ENCODE measurements at regions not wholly inside any gene's neighbourhood (a gene's known extent, or its start where the extent isn't known, plus 50 kb on each side); places are given as distances from the start of the nearest gene placed in this dataset.

- Histone ChIP-seq H3K36me3 (ENCODE audit: control insufficient read depth, insufficient read depth, low read length) (no peaks in the 10 kb centered on the region), H3K4me1 (ENCODE audit: control insufficient read depth, insufficient read depth, low read length) (no peaks in the 10 kb centered on the region), H3K27ac (ENCODE audit: low read length) (no peak overlapping the region), H3K4me3 (ENCODE audit: low read length) (no peak overlapping the region), H3K9me3 (ENCODE audit: control insufficient read depth, low read depth, low read length) (no peaks in the 10 kb centered on the region), H3K27me3 (ENCODE audit: control insufficient read depth, insufficient read depth, low read length) (no peaks in the 10 kb centered on the region)
- DNase-seq = no peak
- no CpG with 5 or more reads among the region's 2 CpGs for WGBS (ENCODE audit: insufficient coverage, low lambda C conversion rate)
Observed at GRCh38 chr2:126449677-126450076, 206.3 kb upstream of the GYPC start.

- Histone ChIP-seq H3K27me3 (ENCODE audit: control insufficient read depth, insufficient read depth, low read length) (no peaks in the 10 kb centered on the region), H3K4me1 (ENCODE audit: control insufficient read depth, insufficient read depth, low read length) (no peaks in the 10 kb centered on the region), H3K27ac (ENCODE audit: low read length) (no peak overlapping the region), H3K36me3 (ENCODE audit: control insufficient read depth, insufficient read depth, low read length) (no peaks in the 10 kb centered on the region), H3K9me3 (ENCODE audit: control insufficient read depth, low read depth, low read length) (no peaks in the 10 kb centered on the region), H3K4me3 (ENCODE audit: low read length) (no peak overlapping the region)
- WGBS (ENCODE audit: insufficient coverage, low lambda C conversion rate) = 83% methylated on average over 5 of the region's 8 CpGs
- no peak for DNase-seq
Observed at GRCh38 chr2:126463892-126464674, 191.9 kb upstream of the GYPC start.

GRCh38 chr2:126467367-126468054 is 188.4 kb upstream of the GYPC start:
- H3K4me3 ChIP-seq (ENCODE audit: low read length) = no peak overlapping the region
- no peaks in the 10 kb centered on the region for H3K27me3 ChIP-seq (ENCODE audit: control insufficient read depth, insufficient read depth, low read length)
- 100% methylated on average over 1 of the region's 6 CpGs for WGBS (ENCODE audit: insufficient coverage, low lambda C conversion rate)
- no peak overlapping the region for H3K27ac ChIP-seq (ENCODE audit: low read length)
- no peaks in the 10 kb centered on the region for H3K36me3 ChIP-seq (ENCODE audit: control insufficient read depth, insufficient read depth, low read length)
- no peaks in the 10 kb centered on the region for H3K9me3 ChIP-seq (ENCODE audit: control insufficient read depth, low read depth, low read length)
- H3K4me1 ChIP-seq (ENCODE audit: control insufficient read depth, insufficient read depth, low read length) = no peaks in the 10 kb centered on the region
- DNase-seq = no peak

- no peaks in the 10 kb centered on the region for H3K4me1 ChIP-seq (ENCODE audit: control insufficient read depth, insufficient read depth, low read length)
- no peak for DNase-seq
- no peak overlapping the region for H3K27ac ChIP-seq (ENCODE audit: low read length)
- H3K4me3 ChIP-seq (ENCODE audit: low read length) = no peak overlapping the region
- H3K27me3 ChIP-seq (ENCODE audit: control insufficient read depth, insufficient read depth, low read length) = no peaks in the 10 kb centered on the region
- no peaks in the 10 kb centered on the region for H3K9me3 ChIP-seq (ENCODE audit: control insufficient read depth, low read depth, low read length)
- H3K36me3 ChIP-seq (ENCODE audit: control insufficient read depth, insufficient read depth, low read length) = no peaks in the 10 kb centered on the region
- no CpG with 5 or more reads among the region's 3 CpGs for WGBS (ENCODE audit: insufficient coverage, low lambda C conversion rate)
Observed at GRCh38 chr2:126475031-126475430, 180.9 kb upstream of the GYPC start.

- no peaks in the 10 kb centered on the region for H3K27me3 ChIP-seq (ENCODE audit: control insufficient read depth, insufficient read depth, low read length)
- DNase-seq = no peak
- no peak overlapping the region for H3K4me3 ChIP-seq (ENCODE audit: low read length)
- no peaks in the 10 kb centered on the region for H3K36me3 ChIP-seq (ENCODE audit: control insufficient read depth, insufficient read depth, low read length)
- H3K9me3 ChIP-seq (ENCODE audit: control insufficient read depth, low read depth, low read length) = no peaks in the 10 kb centered on the region
- no peaks in the 10 kb centered on the region for H3K4me1 ChIP-seq (ENCODE audit: control insufficient read depth, insufficient read depth, low read length)
- no peak overlapping the region for H3K27ac ChIP-seq (ENCODE audit: low read length)
- WGBS (ENCODE audit: insufficient coverage, low lambda C conversion rate) = 88% methylated on average over 1 of the region's 5 CpGs
Observed at GRCh38 chr2:126476691-126477090, 179.3 kb upstream of the GYPC start.

- no peak overlapping the region for H3K4me3 ChIP-seq (ENCODE audit: low read length)
- no peaks in the 10 kb centered on the region for H3K27me3 ChIP-seq (ENCODE audit: control insufficient read depth, insufficient read depth, low read length)
- H3K4me1 ChIP-seq (ENCODE audit: control insufficient read depth, insufficient read depth, low read length) = no peaks in the 10 kb centered on the region
- 92% methylated on average over 2 of the region's 2 CpGs for WGBS (ENCODE audit: insufficient coverage, low lambda C conversion rate)
- H3K36me3 ChIP-seq (ENCODE audit: control insufficient read depth, insufficient read depth, low read length) = no peaks in the 10 kb centered on the region
- H3K9me3 ChIP-seq (ENCODE audit: control insufficient read depth, low read depth, low read length) = no peaks in the 10 kb centered on the region
- no peak for DNase-seq
- no peak overlapping the region for H3K27ac ChIP-seq (ENCODE audit: low read length)
Observed at GRCh38 chr2:126480033-126480432, 175.9 kb upstream of the GYPC start.

- H3K4me1 ChIP-seq (ENCODE audit: control insufficient read depth, insufficient read depth, low read length) = no peaks in the 10 kb centered on the region
- no peak for DNase-seq
- H3K27ac ChIP-seq (ENCODE audit: low read length) = no peak overlapping the region
- no CpG with 5 or more reads among the region's 19 CpGs for WGBS (ENCODE audit: insufficient coverage, low lambda C conversion rate)
- H3K36me3 ChIP-seq (ENCODE audit: control insufficient read depth, insufficient read depth, low read length) = no peaks in the 10 kb centered on the region
- no peaks in the 10 kb centered on the region for H3K9me3 ChIP-seq (ENCODE audit: control insufficient read depth, low read depth, low read length)
- no peaks in the 10 kb centered on the region for H3K27me3 ChIP-seq (ENCODE audit: control insufficient read depth, insufficient read depth, low read length)
- no peak overlapping the region for H3K4me3 ChIP-seq (ENCODE audit: low read length)
Observed at GRCh38 chr2:126482582-126483464, 173.1 kb upstream of the GYPC start.

GRCh38 chr2:126494593-126494992 is 161.4 kb upstream of the GYPC start:
- DNase-seq = no peak
- Histone ChIP-seq H3K36me3 (ENCODE audit: control insufficient read depth, insufficient read depth, low read length) (no peaks in the 10 kb centered on the region), H3K4me1 (ENCODE audit: control insufficient read depth, insufficient read depth, low read length) (no peaks in the 10 kb centered on the region), H3K27me3 (ENCODE audit: control insufficient read depth, insufficient read depth, low read length) (no peaks in the 10 kb centered on the region), H3K27ac (ENCODE audit: low read length) (no peak overlapping the region), H3K9me3 (ENCODE audit: control insufficient read depth, low read depth, low read length) (peaks cover 4% of the 10 kb centered on the region), H3K4me3 (ENCODE audit: low read length) (no peak overlapping the region)

GRCh38 chr2:126495189-126495588 is 160.8 kb upstream of the GYPC start:
- Histone ChIP-seq H3K27ac (ENCODE audit: low read length) (no peak overlapping the region), H3K27me3 (ENCODE audit: control insufficient read depth, insufficient read depth, low read length) (no peaks in the 10 kb centered on the region), H3K36me3 (ENCODE audit: control insufficient read depth, insufficient read depth, low read length) (no peaks in the 10 kb centered on the region), H3K4me1 (ENCODE audit: control insufficient read depth, insufficient read depth, low read length) (no peaks in the 10 kb centered on the region), H3K9me3 (ENCODE audit: control insufficient read depth, low read depth, low read length) (peaks cover 4% of the 10 kb centered on the region), H3K4me3 (ENCODE audit: low read length) (no peak overlapping the region)
- DNase-seq = no peak
- WGBS (ENCODE audit: insufficient coverage, low lambda C conversion rate) = no CpG with 5 or more reads among the region's 2 CpGs

GRCh38 chr2:126496493-126496892 is 159.5 kb upstream of the GYPC start:
- WGBS (ENCODE audit: insufficient coverage, low lambda C conversion rate) = 100% methylated on average over 2 of the region's 5 CpGs
- Histone ChIP-seq H3K4me1 (ENCODE audit: control insufficient read depth, insufficient read depth, low read length) (no peaks in the 10 kb centered on the region), H3K27ac (ENCODE audit: low read length) (no peak overlapping the region), H3K4me3 (ENCODE audit: low read length) (no peak overlapping the region), H3K9me3 (ENCODE audit: control insufficient read depth, low read depth, low read length) (peaks cover 4% of the 10 kb centered on the region), H3K36me3 (ENCODE audit: control insufficient read depth, insufficient read depth, low read length) (no peaks in the 10 kb centered on the region), H3K27me3 (ENCODE audit: control insufficient read depth, insufficient read depth, low read length) (no peaks in the 10 kb centered on the region)
- no peak for DNase-seq
